Effector memory CD4-positive, alpha-beta T cell (primary cell): ENCODE measurements at regions not wholly inside any gene's neighbourhood (a gene's known extent, or its start where the extent isn't known, plus 50 kb on each side); places are given as distances from the start of the nearest gene placed in this dataset.

Experiments
- DNase-seq, 3 donors: peaks; one replicate each; pipeline ENCODE4 v3.0.0-alpha.2; 2020
- H3K27ac ChIP-seq: 2 replicates; pipeline ENCODE4 v1.7.0; 2013; ENCODE audit warnings: mild to moderate bottlenecking, low read length, moderate library complexity; ENCODE audit not compliant: insufficient read depth, poor library complexity, severe bottlenecking
- H3K27me3 ChIP-seq: replicated peaks from 2 replicates; pipeline ENCODE4 v1.7.0; 2013; ENCODE audit warnings: mild to moderate bottlenecking, low read length; ENCODE audit not compliant: insufficient read depth, control insufficient read depth, poor library complexity, severe bottlenecking
- H3K36me3 ChIP-seq: 2 replicates; pipeline ENCODE4 v1.7.0; 2013; ENCODE audit warnings: mild to moderate bottlenecking, low read length, moderate library complexity; ENCODE audit not compliant: control insufficient read depth, insufficient read depth
- H3K4me1 ChIP-seq: 2 replicates; pipeline ENCODE4 v1.7.0; 2013; ENCODE audit warnings: low read length, mild to moderate bottlenecking; ENCODE audit not compliant: control insufficient read depth, insufficient read depth, poor library complexity, severe bottlenecking
- H3K4me3 ChIP-seq: 2 replicates; pipeline ENCODE4 v1.7.0; 2013; ENCODE audit warnings: low read length, low read depth, mild to moderate bottlenecking; ENCODE audit not compliant: insufficient read depth, poor library complexity, severe bottlenecking
- H3K9me3 ChIP-seq: 2 replicates; pipeline ENCODE4 v1.7.0; 2013; ENCODE audit warnings: mild to moderate bottlenecking, low read length, moderate library complexity; ENCODE audit not compliant: control insufficient read depth

- no peaks in the 10 kb centered on the region for H3K27me3 ChIP-seq
- H3K4me1 ChIP-seq: no peaks in the 10 kb centered on the region
- no peaks in the 10 kb centered on the region for H3K9me3 ChIP-seq
- H3K4me3 ChIP-seq: no peak overlapping the region
- no peak overlapping the region for H3K27ac ChIP-seq
- DNase-seq: no peak
- no peaks in the 10 kb centered on the region for H3K36me3 ChIP-seq
Observed at GRCh38 chr14:62076825-62077605, 314.8 kb downstream of the SNAPC1 start.

- H3K27me3 ChIP-seq: no peaks in the 10 kb centered on the region
- no peaks in the 10 kb centered on the region for H3K9me3 ChIP-seq
- no peaks in the 10 kb centered on the region for H3K36me3 ChIP-seq
- no peak overlapping the region for H3K27ac ChIP-seq
- H3K4me3 ChIP-seq: no peak overlapping the region
- H3K4me1 ChIP-seq: no peaks in the 10 kb centered on the region
- DNase-seq: no peak
Observed at GRCh38 chr14:62077676-62078261, 315.5 kb downstream of the SNAPC1 start.

- no peak for DNase-seq
- no peak overlapping the region for H3K4me3 ChIP-seq
- H3K36me3 ChIP-seq: no peaks in the 10 kb centered on the region
- no peaks in the 10 kb centered on the region for H3K9me3 ChIP-seq
- no peak overlapping the region for H3K27ac ChIP-seq
- H3K4me1 ChIP-seq: no peaks in the 10 kb centered on the region
- H3K27me3 ChIP-seq: no peaks in the 10 kb centered on the region
Observed at GRCh38 chr14:62079038-62079437, 316.8 kb downstream of the SNAPC1 start.

GRCh38 chr14:62081012-62081612, 318.9 kb downstream of the SNAPC1 start:
- H3K36me3 ChIP-seq: no peaks in the 10 kb centered on the region
- DNase-seq: no peak
- no peak overlapping the region for H3K4me3 ChIP-seq
- no peaks in the 10 kb centered on the region for H3K9me3 ChIP-seq
- no peaks in the 10 kb centered on the region for H3K27me3 ChIP-seq
- no peaks in the 10 kb centered on the region for H3K4me1 ChIP-seq
- no peak overlapping the region for H3K27ac ChIP-seq

GRCh38 chr14:62081951-62082350, 319.7 kb downstream of the SNAPC1 start:
- H3K9me3 ChIP-seq: no peaks in the 10 kb centered on the region
- DNase-seq: no peak
- H3K36me3 ChIP-seq: no peaks in the 10 kb centered on the region
- H3K4me3 ChIP-seq: no peak overlapping the region
- no peaks in the 10 kb centered on the region for H3K27me3 ChIP-seq
- H3K27ac ChIP-seq: no peak overlapping the region
- no peaks in the 10 kb centered on the region for H3K4me1 ChIP-seq

- no peaks in the 10 kb centered on the region for H3K9me3 ChIP-seq
- H3K27ac ChIP-seq: no peak overlapping the region
- H3K4me1 ChIP-seq: no peaks in the 10 kb centered on the region
- H3K36me3 ChIP-seq: no peaks in the 10 kb centered on the region
- no peak overlapping the region for H3K4me3 ChIP-seq
- H3K27me3 ChIP-seq: no peaks in the 10 kb centered on the region
- no peak for DNase-seq
Observed at GRCh38 chr14:62082779-62083178, 320.6 kb downstream of the SNAPC1 start.

- Histone ChIP-seq H3K4me3 (no peak overlapping the region), H3K36me3 (no peaks in the 10 kb centered on the region), H3K27me3 (no peaks in the 10 kb centered on the region), H3K27ac (no peak overlapping the region), H3K9me3 (no peaks in the 10 kb centered on the region), H3K4me1 (no peaks in the 10 kb centered on the region)
- no peak for DNase-seq
Observed at GRCh38 chr14:62084020-62084419, 321.8 kb downstream of the SNAPC1 start.

- H3K4me1 ChIP-seq: no peaks in the 10 kb centered on the region
- H3K27me3 ChIP-seq: no peaks in the 10 kb centered on the region
- H3K36me3 ChIP-seq: no peaks in the 10 kb centered on the region
- no peak for DNase-seq
- no peak overlapping the region for H3K27ac ChIP-seq
- no peaks in the 10 kb centered on the region for H3K9me3 ChIP-seq
- H3K4me3 ChIP-seq: no peak overlapping the region
Observed at GRCh38 chr14:62087191-62087590, 325.0 kb downstream of the SNAPC1 start.

- Histone ChIP-seq H3K27me3 (no peaks in the 10 kb centered on the region), H3K36me3 (no peaks in the 10 kb centered on the region), H3K4me3 (no peak overlapping the region), H3K27ac (no peak overlapping the region), H3K9me3 (no peaks in the 10 kb centered on the region), H3K4me1 (no peaks in the 10 kb centered on the region)
- no peak for DNase-seq
Observed at GRCh38 chr14:62093736-62094135, 331.5 kb downstream of the SNAPC1 start.

GRCh38 chr14:62097072-62097471, 334.9 kb downstream of the SNAPC1 start:
- no peak overlapping the region for H3K4me3 ChIP-seq
- no peaks in the 10 kb centered on the region for H3K9me3 ChIP-seq
- H3K27ac ChIP-seq: no peak overlapping the region
- H3K27me3 ChIP-seq: no peaks in the 10 kb centered on the region
- H3K36me3 ChIP-seq: no peaks in the 10 kb centered on the region
- DNase-seq: no peak
- no peaks in the 10 kb centered on the region for H3K4me1 ChIP-seq
